HUES64 (cell line): ENCODE measurements at regions not wholly inside any gene's neighbourhood (a gene's known extent, or its start where the extent isn't known, plus 50 kb on each side); places are given as distances from the start of the nearest gene placed in this dataset.

ENCODE experiments used
- H3K27ac ChIP-seq: 2 replicates; pipeline ENCODE4 v1.7.0; 2013; ENCODE audit warnings: low read depth, low read length, inconsistent platforms
- H3K27me3 ChIP-seq: 2 replicates; pipeline ENCODE4 v1.6.1; 2013; ENCODE audit warnings: mild to moderate bottlenecking, low read length; ENCODE audit not compliant: insufficient read depth
- H3K36me3 ChIP-seq: 2 replicates; pipeline ENCODE4 v1.6.1; 2013; ENCODE audit warnings: mild to moderate bottlenecking, low read length; ENCODE audit not compliant: insufficient read depth
- H3K4me1 ChIP-seq: 2 replicates; pipeline ENCODE4 v1.6.1; 2013; ENCODE audit warnings: mild to moderate bottlenecking, low read length, moderate library complexity; ENCODE audit not compliant: insufficient read depth
- H3K4me3 ChIP-seq: 2 replicates; pipeline ENCODE4 v1.5.1; 2013; ENCODE audit warnings: mild to moderate bottlenecking, low read length, moderate library complexity
- H3K9ac ChIP-seq: 2 replicates; pipeline ENCODE4 v1.6.1; 2013; ENCODE audit warnings: mild to moderate bottlenecking, low read depth, low read length
- H3K9me3 ChIP-seq: 2 replicates; pipeline ENCODE4 v1.6.1; 2013; ENCODE audit warnings: low read depth, low read length; ENCODE audit not compliant: insufficient read depth
- WGBS: fragments of 150-250, 120-280 bp; methylation state at CpG from one replicate; pipeline ENCODE4 v1.1.7; 2013; ENCODE audit warnings: missing lambda C conversion rate; 5-methylcytosine and 5-hydroxymethylcytosine counted together

GRCh38 chr4:74583089-74583700, 138.3 kb downstream of the AREG start:
- Histone ChIP-seq H3K9me3 (no peaks in the 10 kb centered on the region), H3K36me3 (no peaks in the 10 kb centered on the region), H3K27ac (no peak overlapping the region), H3K4me1 (no peaks in the 10 kb centered on the region), H3K27me3 (no peaks in the 10 kb centered on the region), H3K9ac (no peak overlapping the region), H3K4me3 (no peak overlapping the region)
- 0% methylated on average over 1 of the region's 1 CpG for WGBS

- Histone ChIP-seq H3K9ac (no peak overlapping the region), H3K27me3 (no peaks in the 10 kb centered on the region), H3K4me1 (no peaks in the 10 kb centered on the region), H3K36me3 (no peaks in the 10 kb centered on the region), H3K9me3 (no peaks in the 10 kb centered on the region), H3K27ac (no peak overlapping the region), H3K4me3 (no peak overlapping the region)
Measured at GRCh38 chr4:74583757-74584156, 138.8 kb downstream of the AREG start.

GRCh38 chr4:74588350-74588749, 143.4 kb downstream of the AREG start:
- Histone ChIP-seq H3K9ac (no peak overlapping the region), H3K27me3 (no peaks in the 10 kb centered on the region), H3K4me3 (no peak overlapping the region), H3K4me1 (no peaks in the 10 kb centered on the region), H3K27ac (no peak overlapping the region), H3K9me3 (no peaks in the 10 kb centered on the region), H3K36me3 (no peaks in the 10 kb centered on the region)
- WGBS: 94% methylated on average over 5 of the region's 5 CpGs

GRCh38 chr4:74590476-74590875, 145.5 kb downstream of the AREG start:
- H3K9me3 ChIP-seq: no peaks in the 10 kb centered on the region
- H3K27me3 ChIP-seq: no peaks in the 10 kb centered on the region
- H3K9ac ChIP-seq: no peak overlapping the region

GRCh38 chr4:74598611-74599325, 153.8 kb downstream of the AREG start:
- no peaks in the 10 kb centered on the region for H3K36me3 ChIP-seq
- H3K4me1 ChIP-seq: no peaks in the 10 kb centered on the region
- H3K27me3 ChIP-seq: no peaks in the 10 kb centered on the region
- no peak overlapping the region for H3K27ac ChIP-seq
- peaks cover 17% of the 10 kb centered on the region for H3K9me3 ChIP-seq
- H3K4me3 ChIP-seq: no peak overlapping the region
- 83% methylated on average over 2 of the region's 4 CpGs for WGBS
- no peak overlapping the region for H3K9ac ChIP-seq

More at GRCh38 chr4:74590476-74590875, 145.5 kb downstream of the AREG start:
- Histone ChIP-seq H3K36me3 (no peaks in the 10 kb centered on the region), H3K4me1 (no peaks in the 10 kb centered on the region), H3K4me3 (no peak overlapping the region), H3K27ac (no peak overlapping the region)

- Histone ChIP-seq H3K27ac (no peak overlapping the region), H3K9me3 (no peaks in the 10 kb centered on the region), H3K4me3 (no peak overlapping the region), H3K9ac (no peak overlapping the region), H3K27me3 (no peaks in the 10 kb centered on the region), H3K36me3 (no peaks in the 10 kb centered on the region), H3K4me1 (no peaks in the 10 kb centered on the region)
- 90% methylated on average over 3 of the region's 3 CpGs for WGBS
Measured at GRCh38 chr4:74603186-74603585, 158.2 kb downstream of the AREG start.

GRCh38 chr4:74608151-74608949, 163.4 kb downstream of the AREG start:
- H3K9ac ChIP-seq: no peak overlapping the region
- no peak overlapping the region for H3K4me3 ChIP-seq
- no peaks in the 10 kb centered on the region for H3K36me3 ChIP-seq
- H3K27me3 ChIP-seq: no peaks in the 10 kb centered on the region
- H3K4me1 ChIP-seq: no peaks in the 10 kb centered on the region
- 87% methylated on average over 2 of the region's 2 CpGs for WGBS
- H3K27ac ChIP-seq: no peak overlapping the region
- H3K9me3 ChIP-seq: no peaks in the 10 kb centered on the region

GRCh38 chr4:74610491-74610890, 165.6 kb downstream of the AREG start:
- H3K9ac ChIP-seq: no peak overlapping the region
- no peak overlapping the region for H3K27ac ChIP-seq
- no peaks in the 10 kb centered on the region for H3K9me3 ChIP-seq
- H3K36me3 ChIP-seq: no peaks in the 10 kb centered on the region
- no peak overlapping the region for H3K4me3 ChIP-seq
- no peaks in the 10 kb centered on the region for H3K27me3 ChIP-seq
- 100% methylated on average over 2 of the region's 2 CpGs for WGBS
- no peaks in the 10 kb centered on the region for H3K4me1 ChIP-seq

- no peak overlapping the region for H3K27ac ChIP-seq
- no CpG with 5 or more reads among the region's 2 CpGs for WGBS
- H3K9me3 ChIP-seq: no peaks in the 10 kb centered on the region
- H3K9ac ChIP-seq: no peak overlapping the region
- no peaks in the 10 kb centered on the region for H3K4me1 ChIP-seq
- no peaks in the 10 kb centered on the region for H3K36me3 ChIP-seq
- no peaks in the 10 kb centered on the region for H3K27me3 ChIP-seq
- no peak overlapping the region for H3K4me3 ChIP-seq
Measured at GRCh38 chr4:74612837-74613236, 167.9 kb downstream of the AREG start.

- Histone ChIP-seq H3K9me3 (no peaks in the 10 kb centered on the region), H3K36me3 (no peaks in the 10 kb centered on the region), H3K4me3 (no peak overlapping the region), H3K4me1 (no peaks in the 10 kb centered on the region), H3K27me3 (no peaks in the 10 kb centered on the region), H3K27ac (no peak overlapping the region), H3K9ac (no peak overlapping the region)
- 78% methylated on average over 2 of the region's 2 CpGs for WGBS
Measured at GRCh38 chr4:74613266-74613665, 168.3 kb downstream of the AREG start.

- no peaks in the 10 kb centered on the region for H3K27me3 ChIP-seq
- H3K36me3 ChIP-seq: no peaks in the 10 kb centered on the region
- no peak overlapping the region for H3K9ac ChIP-seq
- WGBS: 88% methylated on average over 2 of the region's 2 CpGs
- no peak overlapping the region for H3K4me3 ChIP-seq
- no peaks in the 10 kb centered on the region for H3K9me3 ChIP-seq
- no peaks in the 10 kb centered on the region for H3K4me1 ChIP-seq
- H3K27ac ChIP-seq: no peak overlapping the region
Measured at GRCh38 chr4:74615411-74615810, 170.5 kb downstream of the AREG start.
